ENCODE measurements at regions not wholly inside any gene's neighbourhood (a gene's known extent, or its start where the extent isn't known, plus 50 kb on each side); places are given as distances from the start of the nearest gene placed in this dataset.
"Not testable (repeated sequence)": the region's sequence is repeated elsewhere in the genome, so short reads cannot be mapped to it uniquely, and the experiment has no call there.

DNA sequence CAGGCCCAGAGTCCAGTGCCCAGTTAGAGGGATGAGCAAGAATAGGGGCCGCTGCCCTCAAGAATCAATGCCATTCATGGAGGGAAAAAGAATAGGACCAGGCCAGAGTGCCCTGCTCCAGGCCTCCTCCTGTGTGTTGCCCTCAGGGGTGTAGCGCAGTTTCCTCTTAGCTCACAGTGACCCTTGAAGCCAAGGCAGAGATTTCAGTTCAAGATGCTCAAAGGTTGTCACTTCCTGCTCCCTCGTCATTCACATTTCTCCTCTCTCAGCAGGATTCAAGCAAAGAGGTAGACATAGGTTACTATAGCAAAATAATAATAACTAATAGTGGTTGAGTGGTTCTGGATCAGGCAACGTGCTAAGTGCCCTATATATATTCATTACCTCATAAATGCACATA is 55.1 kb upstream of the PELI2 start:
- ChIA-PET CTCF (no interaction called here), POLR2A (no interaction called here)
- Histone ChIP-seq H3K4me1 (ENCODE audit: control extremely low read depth in 1 of 4, control insufficient read depth in 4 of 4, insufficient read depth in 4 of 4, low read length in 3 of 4) (no peaks in the 10 kb centered on the region), H3K36me3 (ENCODE audit: control insufficient read depth in 4 of 4, insufficient read depth in 4 of 4, low read length in 3 of 4) (no peaks in the 10 kb centered on the region), H3K27me3 (replicated peaks in 2 of 5; ENCODE audit: control insufficient read depth in 4 of 5, insufficient read depth in 5 of 5, low read length in 4 of 5) (peaks cover 0 to 1% (median 0%) of the 10 kb centered on the region in 5 experiments), H3K4me3 (ENCODE audit: control insufficient read depth in 1 of 7, extremely low read depth in 1 of 7, insufficient read depth in 4 of 7, low read depth in 2 of 7, low read length in 6 of 7) (no peak overlapping the region), H3K9me3 (ENCODE audit: control extremely low read depth in 1 of 5, control insufficient read depth in 4 of 5, insufficient read depth in 2 of 5, low read depth in 1 of 5, low read length in 4 of 5) (no peaks in the 10 kb centered on the region), H3K27ac (ENCODE audit: insufficient read depth in 1 of 2, low read depth in 1 of 2, low read length in 2 of 2, poor library complexity in 1 of 2, severe bottlenecking in 2 of 2) (no peak overlapping the region)
- 100% methylated on average over 2 of the region's 4 CpGs for WGBS (ENCODE audit: insufficient coverage)
- no peak for DNase-seq

DNA sequence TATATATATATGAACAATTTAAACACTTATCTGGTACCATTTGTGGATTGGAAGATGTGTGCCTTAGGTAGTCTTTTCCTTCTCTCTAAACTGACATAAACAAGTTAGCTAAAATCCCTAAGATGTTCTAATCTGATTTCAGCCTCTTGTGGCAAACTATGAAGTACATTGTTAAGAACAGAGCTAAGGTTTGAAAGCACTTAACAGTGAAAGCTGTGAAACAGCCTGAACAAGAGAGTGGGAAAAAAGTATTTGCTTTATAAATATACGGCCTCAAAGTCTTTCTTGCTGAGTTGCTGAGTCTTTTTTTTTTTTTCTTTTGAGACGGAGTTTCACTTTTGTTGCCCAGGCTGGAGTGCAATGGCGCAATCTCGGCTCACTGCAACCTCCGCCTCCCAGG is 53.7 kb upstream of the PELI2 start:
- Histone ChIP-seq H3K9me3 (ENCODE audit: control extremely low read depth in 1 of 5, control insufficient read depth in 4 of 5, insufficient read depth in 2 of 5, low read depth in 1 of 5, low read length in 4 of 5) (no peaks in the 10 kb centered on the region), H3K27me3 (replicated peaks in 2 of 5; ENCODE audit: control insufficient read depth in 4 of 5, insufficient read depth in 5 of 5, low read length in 4 of 5) (peaks cover 0 to 1% (median 0%) of the 10 kb centered on the region in 5 experiments), H3K4me1 (ENCODE audit: control extremely low read depth in 1 of 4, control insufficient read depth in 4 of 4, insufficient read depth in 4 of 4, low read length in 3 of 4) (no peaks in the 10 kb centered on the region), H3K27ac (ENCODE audit: insufficient read depth in 1 of 2, low read depth in 1 of 2, low read length in 2 of 2, poor library complexity in 1 of 2, severe bottlenecking in 2 of 2) (no peak overlapping the region), H3K36me3 (ENCODE audit: control insufficient read depth in 4 of 4, insufficient read depth in 4 of 4, low read length in 3 of 4) (no peaks in the 10 kb centered on the region), H3K4me3 (ENCODE audit: control insufficient read depth in 1 of 7, extremely low read depth in 1 of 7, insufficient read depth in 4 of 7, low read depth in 2 of 7, low read length in 6 of 7) (no peak overlapping the region)
- CTCF ChIA-PET: interaction anchor here (1.6 kb wide), 1 partner anchor 8 kb away, joined by 3 read pairs; no protein-coding TSS in a partner anchor
- WGBS (ENCODE audit: insufficient coverage): 100% methylated on average over 1 of the region's 5 CpGs
- no peak for DNase-seq
- POLR2A ChIA-PET: no interaction called here

DNA sequence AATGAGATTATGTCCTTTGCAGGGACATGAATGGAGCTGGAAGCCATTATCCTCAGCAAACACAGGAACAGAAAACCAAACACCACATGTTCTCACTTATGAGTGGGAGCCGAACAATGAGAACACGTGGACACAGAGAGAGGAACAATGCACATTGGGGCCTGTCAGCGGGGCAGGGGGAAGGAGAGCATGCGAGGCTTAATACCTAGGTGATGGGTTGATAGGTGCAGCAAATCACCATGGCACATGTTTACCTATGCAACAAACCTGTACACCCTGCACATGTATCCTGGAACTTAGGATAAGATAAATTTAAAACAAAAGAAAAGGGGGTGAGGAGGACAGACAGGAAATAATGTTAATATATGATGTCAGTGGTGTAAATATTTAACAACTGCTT is 53.0 kb upstream of the PELI2 start:
- H3K36me3 ChIP-seq (ENCODE audit: control insufficient read depth in 4 of 4, insufficient read depth in 4 of 4, low read length in 3 of 4); DNase-seq; H3K27ac ChIP-seq (ENCODE audit: insufficient read depth in 1 of 2, low read depth in 1 of 2, low read length in 2 of 2, poor library complexity in 1 of 2, severe bottlenecking in 2 of 2); POLR2A ChIA-PET; H3K4me3 ChIP-seq (ENCODE audit: control insufficient read depth in 1 of 7, extremely low read depth in 1 of 7, insufficient read depth in 4 of 7, low read depth in 2 of 7, low read length in 6 of 7); H3K27me3 ChIP-seq (replicated peaks in 2 of 5; ENCODE audit: control insufficient read depth in 4 of 5, insufficient read depth in 5 of 5, low read length in 4 of 5); H3K4me1 ChIP-seq (ENCODE audit: control extremely low read depth in 1 of 4, control insufficient read depth in 4 of 4, insufficient read depth in 4 of 4, low read length in 3 of 4); H3K9me3 ChIP-seq (ENCODE audit: control extremely low read depth in 1 of 5, control insufficient read depth in 4 of 5, insufficient read depth in 2 of 5, low read depth in 1 of 5, low read length in 4 of 5): not testable (repeated sequence)
- CTCF ChIA-PET: interaction anchor here (1.5 to 1.6 kb wide), 2 partner anchors 9 to 36 kb away, joined by 3 to 4 read pairs; no protein-coding TSS in a partner anchor
- no CpG with 5 or more reads among the region's 4 CpGs for WGBS (ENCODE audit: insufficient coverage)

DNA sequence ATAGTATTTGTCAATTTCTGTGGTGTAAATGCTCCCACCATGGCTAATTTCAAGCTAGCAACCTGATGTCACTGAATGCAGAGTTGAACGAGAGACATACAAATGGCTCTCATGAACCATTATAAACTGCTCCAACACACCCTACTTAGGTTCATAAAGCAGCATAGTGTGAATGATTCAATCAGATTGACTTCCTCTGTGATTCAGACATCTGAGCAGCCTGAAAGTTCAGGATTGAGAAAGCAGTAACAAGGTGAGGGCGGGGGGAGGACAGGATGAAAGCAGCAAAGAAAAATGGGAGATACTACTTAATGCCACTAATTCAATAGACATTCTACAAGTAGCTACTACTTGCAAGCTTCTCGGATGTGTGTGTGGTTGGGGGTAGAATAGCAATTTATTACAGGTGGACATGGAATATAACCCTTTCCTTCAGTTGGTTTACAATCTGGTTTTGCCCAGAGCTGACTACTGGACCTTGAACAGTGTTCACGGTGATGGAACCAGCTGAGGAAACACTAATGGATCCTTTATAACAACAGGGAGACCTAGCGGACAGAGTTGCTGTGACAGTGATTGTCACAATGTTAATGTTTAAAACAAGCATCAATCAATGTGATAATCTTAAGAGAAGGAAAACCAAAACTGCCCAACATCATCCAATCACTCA is 52.5 kb upstream of the PELI2 start:
- Histone ChIP-seq H3K36me3 (ENCODE audit: control insufficient read depth in 4 of 4, insufficient read depth in 4 of 4, low read length in 3 of 4) (no peaks in the 10 kb centered on the region), H3K27ac (ENCODE audit: insufficient read depth in 1 of 2, low read depth in 1 of 2, low read length in 2 of 2, poor library complexity in 1 of 2, severe bottlenecking in 2 of 2) (no peak overlapping the region), H3K27me3 (replicated peaks in 2 of 5; ENCODE audit: control insufficient read depth in 4 of 5, insufficient read depth in 5 of 5, low read length in 4 of 5) (no peaks in the 10 kb centered on the region), H3K4me3 (ENCODE audit: control insufficient read depth in 1 of 7, extremely low read depth in 1 of 7, insufficient read depth in 4 of 7, low read depth in 2 of 7, low read length in 6 of 7) (no peak overlapping the region), H3K4me1 (ENCODE audit: control extremely low read depth in 1 of 4, control insufficient read depth in 4 of 4, insufficient read depth in 4 of 4, low read length in 3 of 4) (no peaks in the 10 kb centered on the region), H3K9me3 (ENCODE audit: control extremely low read depth in 1 of 5, control insufficient read depth in 4 of 5, insufficient read depth in 2 of 5, low read depth in 1 of 5, low read length in 4 of 5) (no peaks in the 10 kb centered on the region)
- CTCF ChIA-PET: interaction anchor here (1.5 to 1.6 kb wide), 2 partner anchors 9 to 37 kb away, joined by 3 to 4 read pairs; no protein-coding TSS in a partner anchor
- DNase-seq: no peak
- 100% methylated on average over 1 of the region's 5 CpGs for WGBS (ENCODE audit: insufficient coverage)
- POLR2A ChIA-PET: no interaction called here

Measured in common myeloid progenitor, CD34-positive (primary cell).